NCI-H748 treated with DMSO at 0.1 percent for 48 hours (cell line): ENCODE measurements at regions not wholly inside any gene's neighbourhood (a gene's known extent, or its start where the extent isn't known, plus 50 kb on each side); places are given as distances from the start of the nearest gene placed in this dataset.

Experiments used
- DNase-seq: peaks from one replicate; lab custom pipeline; 2025; lab: John Stamatoyannopoulos, UW

GRCh38 chr2:15084826-15085489 lies 452.4 kb downstream of the LRATD1 start:
- DNase-seq: no peak

GRCh38 chr2:15092181-15092580 lies 459.7 kb downstream of the LRATD1 start:
- no peak for DNase-seq

- DNase-seq: no peak
These were observed 460.2 kb downstream of the LRATD1 start for GRCh38 chr2:15092691-15093090.

GRCh38 chr2:15094161-15094560 lies 461.6 kb downstream of the LRATD1 start:
- no peak for DNase-seq

GRCh38 chr2:15096873-15097272 lies 464.3 kb downstream of the NBAS start:
- no peak for DNase-seq

- DNase-seq: no peak
These were observed 454.0 kb downstream of the NBAS start for GRCh38 chr2:15107137-15107536.

GRCh38 chr2:15111718-15112117 lies 449.4 kb downstream of the NBAS start:
- no peak for DNase-seq

- no peak for DNase-seq
These were observed 448.9 kb downstream of the NBAS start for GRCh38 chr2:15112216-15112615.

- DNase-seq: no peak
These were observed 445.4 kb downstream of the NBAS start for GRCh38 chr2:15115776-15116175.

- no peak for DNase-seq
These were observed 444.3 kb downstream of the NBAS start for GRCh38 chr2:15116830-15117229.
